H1 (cell line): ENCODE measurements at regions not wholly inside any gene's neighbourhood (a gene's known extent, or its start where the extent isn't known, plus 50 kb on each side); places are given as distances from the start of the nearest gene placed in this dataset. TPM values are rescaled to one million over a fixed set of nuclear protein-coding genes. Genes with fewer than 3 reads are reported as not detected.

Source experiments
- small RNA-seq: library from polyadenylated mRNA; stranded (forward); fragments of <200 nt; extraction: miRNeasy Mini kit (QIAGEN cat#:217004); gene quantifications from one replicate; pipeline ENCODE3, GENCODE V24; 2013; ENCODE audit not compliant: insufficient read depth

Small RNA genes in the stretch of these regions (small RNA-seq; reads per million reads assigned to genes)
- not detected for gene AL356010.1
- not detected for gene AL590135.1
- gene RNU6-725P, result not detected
